ENCODE measurements at regions not wholly inside any gene's neighbourhood (a gene's known extent, or its start where the extent isn't known, plus 50 kb on each side); places are given as distances from the start of the nearest gene placed in this dataset.

GRCh38 chr5:30874241-30875034 is 319.0 kb upstream of the CDH6 start:
- Histone ChIP-seq H3K4me3 (ENCODE audit: low read length in 3 of 3) (no peak overlapping the region), H3K4me1 (ENCODE audit: control insufficient read depth in 2 of 3, insufficient read depth in 2 of 3, low read depth in 1 of 3, low read length in 3 of 3) (no peaks in the 10 kb centered on the region), H3K36me3 (ENCODE audit: control insufficient read depth in 2 of 3, insufficient read depth in 3 of 3, low read length in 3 of 3) (no peaks in the 10 kb centered on the region), H3K27ac (ENCODE audit: low read depth in 2 of 2, low read length in 2 of 2) (no peak overlapping the region), H3K9me3 (ENCODE audit: control insufficient read depth in 2 of 3, insufficient read depth in 1 of 3, low read length in 3 of 3) (no peaks in the 10 kb centered on the region), H3K27me3 (ENCODE audit: control insufficient read depth, insufficient read depth, low read length) (no peaks in the 10 kb centered on the region), H3K9ac (ENCODE audit: low read length in 3 of 3) (no peak overlapping the region)
- no peak for FAIRE-seq
- intact Hi-C loops (cut with DNase I) = no loop called here
- TF ChIP-seq CTCF (IDR thresholded peaks at IDR 0.05; ENCODE audit: borderline replicate concordance, extremely low read depth, insufficient read depth) = no peak
- no peak for DNase-seq

GRCh38 chr5:30871196-30871595 is 322.3 kb upstream of the CDH6 start:
- Histone ChIP-seq H3K9me3 (ENCODE audit: control insufficient read depth in 2 of 3, insufficient read depth in 1 of 3, low read length in 3 of 3) (no peaks in the 10 kb centered on the region), H3K27me3 (ENCODE audit: control insufficient read depth, insufficient read depth, low read length) (no peaks in the 10 kb centered on the region), H3K4me1 (ENCODE audit: control insufficient read depth in 2 of 3, insufficient read depth in 2 of 3, low read depth in 1 of 3, low read length in 3 of 3) (no peaks in the 10 kb centered on the region), H3K27ac (ENCODE audit: low read depth in 2 of 2, low read length in 2 of 2) (no peak overlapping the region), H3K4me3 (ENCODE audit: low read length in 3 of 3) (no peak overlapping the region), H3K36me3 (ENCODE audit: control insufficient read depth in 2 of 3, insufficient read depth in 3 of 3, low read length in 3 of 3) (no peaks in the 10 kb centered on the region), H3K9ac (ENCODE audit: low read length in 3 of 3) (no peak overlapping the region)
- DNase-seq (peak in 2 of 5 donors; percentile 24 to 26), FAIRE-seq (no peak)
- intact Hi-C loops (cut with DNase I) = no loop called here
- no peak for TF ChIP-seq CTCF (IDR thresholded peaks at IDR 0.05; ENCODE audit: borderline replicate concordance, extremely low read depth, insufficient read depth)

- H3K9me3 ChIP-seq (ENCODE audit: control insufficient read depth in 2 of 3, insufficient read depth in 1 of 3, low read length in 3 of 3) = no peaks in the 10 kb centered on the region
- no peak overlapping the region for H3K9ac ChIP-seq (ENCODE audit: low read length in 3 of 3)
- DNase-seq (no peak), FAIRE-seq (no peak)
- H3K4me3 ChIP-seq (ENCODE audit: low read length in 3 of 3) = no peak overlapping the region
- no peak overlapping the region for H3K27ac ChIP-seq (ENCODE audit: low read depth in 2 of 2, low read length in 2 of 2)
- no peak for TF ChIP-seq CTCF (IDR thresholded peaks at IDR 0.05; ENCODE audit: borderline replicate concordance, extremely low read depth, insufficient read depth)
- no peaks in the 10 kb centered on the region for H3K36me3 ChIP-seq (ENCODE audit: control insufficient read depth in 2 of 3, insufficient read depth in 3 of 3, low read length in 3 of 3)
- intact Hi-C loops (cut with DNase I) = no loop called here
- no peaks in the 10 kb centered on the region for H3K4me1 ChIP-seq (ENCODE audit: control insufficient read depth in 2 of 3, insufficient read depth in 2 of 3, low read depth in 1 of 3, low read length in 3 of 3)
- H3K27me3 ChIP-seq (ENCODE audit: control insufficient read depth, insufficient read depth, low read length) = no peaks in the 10 kb centered on the region
Observed at GRCh38 chr5:30867711-30868110, 325.8 kb upstream of the CDH6 start.
